Activated CD4-positive, CD25-positive, alpha-beta regulatory T cell treated with anti-CD3 and anti-CD28 coated beads, Interleukin-2, amount 50 U/mL, for 24 hours (primary cell): ENCODE measurements at regions not wholly inside any gene's neighbourhood (a gene's known extent, or its start where the extent isn't known, plus 50 kb on each side); places are given as distances from the start of the nearest gene placed in this dataset.
A peak's percentile ranks its signal among the peaks of the same experiment; 100 is the strongest.

ENCODE experiments used
- ATAC-seq, 2 donors: fragments of 150-1000 bp; cut with Tn5 transposase; one replicate each; pipeline ENCODE4 v1.10.0; 2021; ENCODE audit warnings: mild to moderate bottlenecking in 1 of 2, moderate library complexity in 1 of 2

- no peak for ATAC-seq
Measured at GRCh38 chr5:125402787-125403186, 656.3 kb upstream of the ZNF608 start.

GRCh38 chr5:125404056-125404455 is 657.6 kb upstream of the ZNF608 start:
- ATAC-seq, result no peak

- peak; percentile 35 to 69 for ATAC-seq
Measured at GRCh38 chr5:125408448-125409233, 662.2 kb upstream of the ZNF608 start.

GRCh38 chr5:125409234-125409860 is 662.9 kb upstream of the ZNF608 start:
- no peak for ATAC-seq

GRCh38 chr5:125409861-125410536 is 663.6 kb upstream of the ZNF608 start:
- ATAC-seq, result no peak

- ATAC-seq, result no peak
Measured at GRCh38 chr5:125410537-125411070, 664.2 kb upstream of the ZNF608 start.

- ATAC-seq, result no peak
Measured at GRCh38 chr5:125411071-125411743, 664.8 kb upstream of the ZNF608 start.

GRCh38 chr5:125411744-125412560 is 665.5 kb upstream of the ZNF608 start:
- no peak for ATAC-seq

GRCh38 chr5:125412561-125413495 is 666.4 kb upstream of the ZNF608 start:
- no peak for ATAC-seq

GRCh38 chr5:125413496-125414274 is 667.2 kb upstream of the ZNF608 start:
- no peak for ATAC-seq

GRCh38 chr5:125415126-125415525 is 668.7 kb upstream of the ZNF608 start:
- no peak for ATAC-seq

- no peak for ATAC-seq
Measured at GRCh38 chr5:125416055-125416454, 669.6 kb upstream of the ZNF608 start.

- no peak for ATAC-seq
Measured at GRCh38 chr5:125421006-125421405, 674.6 kb upstream of the ZNF608 start.

- no peak for ATAC-seq
Measured at GRCh38 chr5:125422342-125422741, 675.9 kb upstream of the ZNF608 start.

GRCh38 chr5:125424402-125425141 is 678.1 kb upstream of the ZNF608 start:
- ATAC-seq, result no peak

GRCh38 chr5:125429498-125429897 is 683.1 kb upstream of the ZNF608 start:
- no peak for ATAC-seq

- no peak for ATAC-seq
Measured at GRCh38 chr5:125433457-125433856, 687.0 kb upstream of the ZNF608 start.

- no peak for ATAC-seq
Measured at GRCh38 chr5:125439243-125439642, 692.8 kb upstream of the ZNF608 start.

- no peak for ATAC-seq
Measured at GRCh38 chr5:125440905-125441304, 694.5 kb upstream of the ZNF608 start.
